Upper lobe of left lung (tissue), 6 donors: ENCODE measurements at regions not wholly inside any gene's neighbourhood (a gene's known extent, or its start where the extent isn't known, plus 50 kb on each side); places are given as distances from the start of the nearest gene placed in this dataset.
"Not testable (repeated sequence)": the region's sequence is repeated elsewhere in the genome, so short reads cannot be mapped to it uniquely, and the experiment has no call there.

ENCODE experiments used
- ATAC-seq, 2 donors: fragments of 200-7000 bp; cut with Tn5 transposase; one replicate each; pipeline ENCODE4 v1.9.1; 2022; ENCODE audit warnings: mild to moderate bottlenecking in 2 of 2, moderate library complexity in 2 of 2; ENCODE audit not compliant: low FRiP score in 2 of 2
- DNase-seq, 2 donors: peaks; one replicate each; pipeline ENCODE4 v3.0.0-alpha.2; 2019 to 2020
- H3K27ac ChIP-seq, 4 donors: fragments of 200-600 bp; sonication (generic); one replicate each; pipeline ENCODE4 v1.5.1; 2016 to 2019
- H3K27me3 ChIP-seq, 4 donors: fragments of 200-600 bp; sonication (generic); one replicate each; pipeline ENCODE4 v1.5.1; 2017 to 2019
- H3K36me3 ChIP-seq, 4 donors: fragments of 200-600 bp; sonication (generic); one replicate each; pipeline ENCODE4 v1.5.1; 2016 to 2019
- H3K4me1 ChIP-seq, 4 donors: fragments of 200-600 bp; sonication (generic); one replicate each; pipeline ENCODE4 v1.5.1; 2018 to 2019
- H3K4me3 ChIP-seq, 4 donors: fragments of 200-600 bp; sonication (generic); one replicate each; pipeline ENCODE4 v1.5.1; 2017 to 2019; ENCODE audit warnings: mild to moderate bottlenecking in 2 of 4, moderate library complexity in 1 of 4
- H3K9me3 ChIP-seq, 4 donors: fragments of 200-600 bp; sonication (generic); one replicate each; pipeline ENCODE4 v1.5.1; 2018 to 2019
- EP300 ChIP-seq, 4 donors: sonication (generic); formaldehyde crosslinking; IDR thresholded peaks; one replicate each; pipeline ENCODE4 v1.5.1; 2017; ENCODE audit warnings: antibody characterized with exemption in 4 of 4, control low read depth in 2 of 4
- POLR2A ChIP-seq, 4 donors: fragments of 450-650 bp; IDR thresholded peaks; one replicate each; pipeline ENCODE4 v1.5.1; 2016 to 2017; ENCODE audit warnings: antibody characterized with exemption in 4 of 4, mild to moderate bottlenecking in 2 of 4
- POLR2AphosphoS5 ChIP-seq, 2 donors: sonication (generic); formaldehyde crosslinking; IDR thresholded peaks; one replicate each; pipeline ENCODE4 v1.5.1; 2017; ENCODE audit warnings: antibody characterized with exemption in 2 of 2
- WGBS, 2 donors: methylation state at CpG; one replicate each; pipeline ENCODE4 v1.1.5; 2017 to 2018; 5-methylcytosine and 5-hydroxymethylcytosine counted together
- small RNA-seq, 4 donors: library from RNA; depleted of rRNA; stranded (forward); fragments of <200 nt; gene quantifications; one replicate each; pipeline ENCODE3, GENCODE V24; 2016
- TF ChIP-seq, protein P1 (sequence below), 6 experiments: fragments of 450-650 bp in 4 of 6; fragments of 200-600 bp in 2 of 6; sonication (generic) in 2 of 6; IDR thresholded peaks; one replicate each; pipeline ENCODE4 v1.5.1; 2016 to 2019; ENCODE audit warnings: antibody characterized with exemption in 6 of 6
- donor health status: DM: no; HTN: no; CAD: no; lungs with moderate emphysema.
- donor health status: DM: no; HTN: yes; CAD: no; lungs with severe emphysema.

GRCh38 chr4:9716093-9716492 lies 65.3 kb upstream of the DRD5 start:
- Histone ChIP-seq H3K4me3 (no peak overlapping the region), H3K27me3 (no peaks in the 10 kb centered on the region), H3K27ac (no peak overlapping the region), H3K9me3 (no peaks in the 10 kb centered on the region), H3K4me1 (no peaks in the 10 kb centered on the region), H3K36me3 (no peaks in the 10 kb centered on the region)
- TF ChIP-seq EP300 (IDR thresholded peaks at IDR 0.05) (no peak), POLR2A (IDR thresholded peaks at IDR 0.05) (no peak), POLR2AphosphoS5 (IDR thresholded peaks at IDR 0.05) (no peak)
- TF ChIP-seq, protein P1, sequence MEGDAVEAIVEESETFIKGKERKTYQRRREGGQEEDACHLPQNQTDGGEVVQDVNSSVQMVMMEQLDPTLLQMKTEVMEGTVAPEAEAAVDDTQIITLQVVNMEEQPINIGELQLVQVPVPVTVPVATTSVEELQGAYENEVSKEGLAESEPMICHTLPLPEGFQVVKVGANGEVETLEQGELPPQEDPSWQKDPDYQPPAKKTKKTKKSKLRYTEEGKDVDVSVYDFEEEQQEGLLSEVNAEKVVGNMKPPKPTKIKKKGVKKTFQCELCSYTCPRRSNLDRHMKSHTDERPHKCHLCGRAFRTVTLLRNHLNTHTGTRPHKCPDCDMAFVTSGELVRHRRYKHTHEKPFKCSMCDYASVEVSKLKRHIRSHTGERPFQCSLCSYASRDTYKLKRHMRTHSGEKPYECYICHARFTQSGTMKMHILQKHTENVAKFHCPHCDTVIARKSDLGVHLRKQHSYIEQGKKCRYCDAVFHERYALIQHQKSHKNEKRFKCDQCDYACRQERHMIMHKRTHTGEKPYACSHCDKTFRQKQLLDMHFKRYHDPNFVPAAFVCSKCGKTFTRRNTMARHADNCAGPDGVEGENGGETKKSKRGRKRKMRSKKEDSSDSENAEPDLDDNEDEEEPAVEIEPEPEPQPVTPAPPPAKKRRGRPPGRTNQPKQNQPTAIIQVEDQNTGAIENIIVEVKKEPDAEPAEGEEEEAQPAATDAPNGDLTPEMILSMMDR (IDR thresholded peaks at IDR 0.05) = no peak
- ATAC-seq = no peak
- no peak for DNase-seq
- WGBS, 2 donors = 52 to 64% methylated on average over 3 of the region's 3 CpGs

- H3K36me3 ChIP-seq, H3K27me3 ChIP-seq, DNase-seq, H3K4me1 ChIP-seq, H3K9me3 ChIP-seq, H3K27ac ChIP-seq, ATAC-seq, H3K4me3 ChIP-seq: not testable (repeated sequence)
- 38 to 41% methylated on average over 1 of the region's 1 CpG for WGBS, 2 donors
Observed at GRCh38 chr4:9718246-9718939, 63.0 kb upstream of the DRD5 start.

DNA sequence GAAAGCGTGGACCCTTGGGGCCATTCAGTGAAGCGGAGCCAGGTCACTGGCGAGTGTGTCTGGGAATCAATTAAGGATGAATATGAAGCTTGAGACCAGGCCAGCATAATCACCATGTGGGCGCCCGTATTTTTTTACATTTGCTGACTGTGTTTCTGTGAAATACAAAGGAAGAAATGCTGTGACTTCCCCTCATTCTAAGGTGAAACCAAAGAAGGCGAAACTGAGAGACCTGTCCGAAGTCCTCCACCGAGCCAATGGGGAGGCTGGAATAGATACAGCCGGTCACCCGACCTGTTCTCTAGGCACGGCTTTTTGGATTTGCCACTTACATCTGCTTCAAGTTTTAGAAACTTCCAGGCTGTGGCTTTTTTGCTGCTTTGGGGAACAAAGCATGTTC lies 59.3 kb upstream of the DRD5 start:
- WGBS, 2 donors = 83 to 85% methylated on average over 11 of the region's 11 CpGs
- ATAC-seq = not testable (repeated sequence)

More for the DNA sequence above, 59.3 kb upstream of the DRD5 start:
- not testable (repeated sequence) for H3K4me3 ChIP-seq, H3K4me1 ChIP-seq, H3K27ac ChIP-seq, H3K9me3 ChIP-seq, H3K27me3 ChIP-seq, H3K36me3 ChIP-seq, DNase-seq

Small RNAs in the stretch of these regions (small RNA-seq; reads per million reads assigned to genes)
- gene MIR548I2 (0 reads per million in 4 donors), gene RF00017 (0 reads per million in 4 donors), gene SNRPCP13 (0 reads per million in 4 donors)
